GM12878 (cell line): ENCODE measurements at regions not wholly inside any gene's neighbourhood (a gene's known extent, or its start where the extent isn't known, plus 50 kb on each side); places are given as distances from the start of the nearest gene placed in this dataset.
A peak's percentile ranks its signal among the peaks of the same experiment; 100 is the strongest.

Source experiments
- ATAC-seq: fragments of 200-7000 bp; cut with Tn5 transposase; 3 replicates; pipeline ENCODE4 v1.9.1; 2020; ENCODE audit warnings: mild to moderate bottlenecking, moderate library complexity
- BruUV-seq: library from RNA; stranded (reverse); fragments of 400-500 nt; replicated peaks from 2 replicates; lab custom pipeline; 2021; lab: Mats Ljungman, UMichigan
- CTCF ChIA-PET: fragments of 300-600 bp; sonication (Branson Sonifier 250); formaldehyde crosslinking; extraction: SDS; loops from one replicate; lab custom pipeline; 2021; ENCODE audit warnings: inconsistent platforms; lab: Yijun Ruan, JAX
- POLR2A ChIA-PET: fragments of 350-600 bp; formaldehyde crosslinking; extraction: SDS; loops from one replicate; lab custom pipeline; 2021; ENCODE audit warnings: inconsistent platforms; lab: Charles Lee
- RAD21 ChIA-PET: fragments of 300-600 bp; sonication (Branson Sonifier 250); formaldehyde crosslinking; loops from one replicate; lab custom pipeline; 2023; ENCODE audit warnings: antibody characterized with exemption; ENCODE audit not compliant: unreplicated experiment; lab: Charles Lee
- SMC1A ChIA-PET: fragments of 300-600 bp; sonication (Branson Sonifier 250); formaldehyde crosslinking; loops from one replicate; lab custom pipeline; 2023; ENCODE audit not compliant: unreplicated experiment, uncharacterized antibody; lab: Charles Lee
- DNase-seq: peaks from one replicate; pipeline ENCODE4 v3.0.0-alpha.2; 2011; ENCODE audit warnings: low read depth, low spot score
- FAIRE-seq: peaks from 3 replicates; lab custom pipeline; 2011; peaks lifted over from hg19 to GRCh38; lab: Jason Lieb, UNC
- H2AFZ ChIP-seq: 2 replicates; pipeline ENCODE4 v1.6.0; 2011; ENCODE audit warnings: low read depth, low read length, control low read depth; ENCODE audit not compliant: control insufficient read depth
- H3K27ac ChIP-seq: 2 replicates; pipeline ENCODE4 v1.5.1; 2011; ENCODE audit warnings: control low read depth; ENCODE audit not compliant: control insufficient read depth, insufficient read depth
- H3K27me3 ChIP-seq, 2 experiments: replicated peaks in 1 of 2; 2 replicates each; pipeline versions ENCODE4 v1.6.0 to v1.6.1; 2011; ENCODE audit warnings: low read length in 1 of 2; ENCODE audit not compliant: control insufficient read depth in 2 of 2, insufficient read depth in 2 of 2
- H3K36me3 ChIP-seq, 2 experiments: 2 replicates each; pipeline ENCODE4 v1.5.1; 2011; ENCODE audit warnings: low read length in 1 of 2; ENCODE audit not compliant: control insufficient read depth in 2 of 2, insufficient read depth in 2 of 2
- H3K4me1 ChIP-seq: 2 replicates; pipeline ENCODE4 v1.6.1; 2011; ENCODE audit warnings: mild to moderate bottlenecking, low read length, moderate library complexity, mixed read lengths; ENCODE audit not compliant: control insufficient read depth, insufficient read depth
- H3K4me2 ChIP-seq: 2 replicates; pipeline ENCODE4 v1.6.0; 2011; ENCODE audit warnings: control low read depth; ENCODE audit not compliant: control insufficient read depth, insufficient read depth
- H3K4me3 ChIP-seq: fragments of 200-600 bp; sonication (generic); 2 replicates; pipeline ENCODE4 v1.5.1; 2016
- H3K79me2 ChIP-seq: 2 replicates; pipeline ENCODE4 v1.6.0; 2011; ENCODE audit warnings: low read length; ENCODE audit not compliant: control insufficient read depth, insufficient read depth
- H3K9ac ChIP-seq: 2 replicates; pipeline ENCODE4 v1.8.0; 2011; ENCODE audit warnings: low read length, control low read depth, mixed read lengths; ENCODE audit not compliant: control insufficient read depth, insufficient read depth
- H3K9me3 ChIP-seq: replicated peaks from 3 replicates; pipeline ENCODE4 v1.5.1; 2011; ENCODE audit warnings: mild to moderate bottlenecking, low read length; ENCODE audit not compliant: control insufficient read depth, insufficient read depth
- H4K20me1 ChIP-seq: 2 replicates; pipeline ENCODE4 v1.6.0; 2011; ENCODE audit not compliant: control insufficient read depth, insufficient read depth
- EED ChIP-seq: sonication (generic); IDR thresholded peaks from 2 replicates; pipeline ENCODE4 v1.6.1; 2016; ENCODE audit warnings: antibody characterized with exemption, low read depth
- FOXM1 ChIP-seq: IDR thresholded peaks from 2 replicates; pipeline ENCODE4 v1.6.1; 2012; ENCODE audit warnings: low read depth, mild to moderate bottlenecking, inconsistent platforms, low read length, moderate library complexity
- GABPA ChIP-seq: IDR thresholded peaks from 2 replicates; pipeline ENCODE4 v1.6.1; 2014; ENCODE audit warnings: antibody characterized with exemption, low read depth, mild to moderate bottlenecking, inconsistent platforms
- NFYB ChIP-seq: IDR thresholded peaks from 2 replicates; pipeline ENCODE4 v1.6.1; 2011; ENCODE audit warnings: low read depth, mild to moderate bottlenecking, low read length, improper control_type of control experiment, moderate library complexity; ENCODE audit not compliant: insufficient read depth
- PAX8 ChIP-seq: fragments of 450-650 bp; IDR thresholded peaks from 2 replicates; pipeline ENCODE4 v1.6.1; 2017; ENCODE audit warnings: mild to moderate bottlenecking, moderate library complexity
- YY1 ChIP-seq: IDR thresholded peaks from 2 replicates; pipeline ENCODE4 v1.6.1; 2011; ENCODE audit warnings: low read depth, mild to moderate bottlenecking, low read length
- ZNF207 ChIP-seq: fragments of 450-650 bp; IDR thresholded peaks from 2 replicates; pipeline ENCODE4 v1.6.1; 2014; ENCODE audit warnings: antibody characterized with exemption, mild to moderate bottlenecking, borderline replicate concordance
- WGBS: methylation state at CpG from one replicate; pipeline ENCODE4 v1.1.6; 2016; ENCODE audit warnings: low lambda C conversion rate; ENCODE audit not compliant: insufficient replicate concordance, insufficient coverage; ENCODE audit errors: missing lambda C conversion rate; 5-methylcytosine and 5-hydroxymethylcytosine counted together
- in situ Hi-C: fragments of 300-500 bp; cut with MboI; formaldehyde crosslinking; loops from 9 replicates; pipeline ENCODE4 v1.14.3; 2018; ENCODE audit warnings: mixed read lengths
- intact Hi-C: fragments of 100-400 bp; cut with micrococcal nuclease; formaldehyde crosslinking; loops from one replicate; pipeline ENCODE4 v1.14.2; 2022; ENCODE audit not compliant: unreplicated experiment
- TF ChIP-seq, protein P1 (sequence below): fragments of 450-650 bp; IDR thresholded peaks from 2 replicates; pipeline ENCODE4 v1.6.1; 2017; ENCODE audit warnings: mild to moderate bottlenecking, moderate library complexity
- TF ChIP-seq, protein P2 (sequence below): IDR thresholded peaks from 2 replicates; pipeline ENCODE4 v1.6.1; 2012; ENCODE audit warnings: low read length, inconsistent platforms
- TF ChIP-seq, protein P3 (sequence below): fragments of 450-650 bp; IDR thresholded peaks from 2 replicates; pipeline ENCODE4 v1.6.1; 2016; ENCODE audit warnings: mild to moderate bottlenecking, moderate library complexity, borderline replicate concordance
- TF ChIP-seq, protein P4 (sequence below), 3 experiments: IDR thresholded peaks in 2 of 3; conservative IDR thresholded peaks in 1 of 3; 2 replicates each; pipeline ENCODE4 v1.5.1; 2011; ENCODE audit warnings: low read depth in 3 of 3, low read length in 3 of 3, mild to moderate bottlenecking in 3 of 3, control low read depth in 2 of 3, moderate library complexity in 2 of 3, inconsistent platforms in 1 of 3, mixed read lengths in 1 of 3; ENCODE audit not compliant: control insufficient read depth in 2 of 3, insufficient read depth in 1 of 3; ENCODE audit errors: extremely low read depth in 1 of 3

DNA sequence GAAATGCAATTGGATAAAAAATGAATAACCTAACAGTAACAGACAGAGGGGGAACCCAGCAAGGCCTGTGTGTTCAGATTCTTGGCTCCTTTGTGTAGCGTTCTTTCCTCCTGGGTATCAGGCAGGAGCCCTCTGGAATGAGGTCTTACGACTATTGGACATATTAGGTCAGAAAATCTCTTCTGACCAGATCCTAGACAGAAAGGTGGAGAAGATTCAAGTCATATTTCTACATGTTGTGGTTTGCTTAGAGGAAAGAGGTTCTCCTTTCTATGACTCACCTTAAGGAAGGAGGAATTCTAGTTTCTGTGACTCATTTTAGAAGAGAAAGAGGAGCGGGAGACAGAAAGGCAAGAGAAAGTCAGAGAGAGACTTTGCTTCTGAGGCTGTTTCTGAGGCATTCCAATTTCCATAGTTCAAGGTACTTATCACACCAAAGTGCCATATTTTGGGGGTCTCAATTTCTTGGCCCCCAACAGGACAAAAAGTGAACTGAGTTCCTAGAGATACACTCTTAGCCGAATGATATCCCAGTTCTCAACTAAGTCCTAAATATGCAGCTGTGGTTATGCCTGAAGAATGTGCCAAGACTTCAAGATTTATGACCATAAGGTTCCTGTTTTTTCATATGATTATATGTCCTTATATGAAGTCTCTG is 618.6 kb downstream of the ZEB2 start:
- peak; percentile 22 for ATAC-seq
- peak; percentile 38 for FAIRE-seq
- ChIA-PET CTCF (no interaction called here), POLR2A (no interaction called here), SMC1A (no interaction called here), RAD21 (no interaction called here)
- Histone ChIP-seq H3K9ac (no peak overlapping the region), H3K4me3 (no peak overlapping the region), H3K4me2 (peak overlapping the region; percentile 22; the same call in 1 of the 2 replicates), H4K20me1 (no peaks in the 10 kb centered on the region), H3K27ac (no peak overlapping the region), H3K4me1 (no peaks in the 10 kb centered on the region), H3K79me2 (no peaks in the 10 kb centered on the region), H3K27me3 (no peaks in the 10 kb centered on the region), H3K9me3 (no peaks in the 10 kb centered on the region), H3K36me3 (no peaks in the 10 kb centered on the region), H2AFZ (no peak overlapping the region)
- DNase-seq: no peak
- no TSS peak for BruUV-seq
- WGBS: 58% methylated on average over 4 of the region's 4 CpGs
- intact Hi-C loops: no loop called here
- in situ Hi-C loops: no loop called here
- TF ChIP-seq YY1: no peak
- TF ChIP-seq, protein P1, sequence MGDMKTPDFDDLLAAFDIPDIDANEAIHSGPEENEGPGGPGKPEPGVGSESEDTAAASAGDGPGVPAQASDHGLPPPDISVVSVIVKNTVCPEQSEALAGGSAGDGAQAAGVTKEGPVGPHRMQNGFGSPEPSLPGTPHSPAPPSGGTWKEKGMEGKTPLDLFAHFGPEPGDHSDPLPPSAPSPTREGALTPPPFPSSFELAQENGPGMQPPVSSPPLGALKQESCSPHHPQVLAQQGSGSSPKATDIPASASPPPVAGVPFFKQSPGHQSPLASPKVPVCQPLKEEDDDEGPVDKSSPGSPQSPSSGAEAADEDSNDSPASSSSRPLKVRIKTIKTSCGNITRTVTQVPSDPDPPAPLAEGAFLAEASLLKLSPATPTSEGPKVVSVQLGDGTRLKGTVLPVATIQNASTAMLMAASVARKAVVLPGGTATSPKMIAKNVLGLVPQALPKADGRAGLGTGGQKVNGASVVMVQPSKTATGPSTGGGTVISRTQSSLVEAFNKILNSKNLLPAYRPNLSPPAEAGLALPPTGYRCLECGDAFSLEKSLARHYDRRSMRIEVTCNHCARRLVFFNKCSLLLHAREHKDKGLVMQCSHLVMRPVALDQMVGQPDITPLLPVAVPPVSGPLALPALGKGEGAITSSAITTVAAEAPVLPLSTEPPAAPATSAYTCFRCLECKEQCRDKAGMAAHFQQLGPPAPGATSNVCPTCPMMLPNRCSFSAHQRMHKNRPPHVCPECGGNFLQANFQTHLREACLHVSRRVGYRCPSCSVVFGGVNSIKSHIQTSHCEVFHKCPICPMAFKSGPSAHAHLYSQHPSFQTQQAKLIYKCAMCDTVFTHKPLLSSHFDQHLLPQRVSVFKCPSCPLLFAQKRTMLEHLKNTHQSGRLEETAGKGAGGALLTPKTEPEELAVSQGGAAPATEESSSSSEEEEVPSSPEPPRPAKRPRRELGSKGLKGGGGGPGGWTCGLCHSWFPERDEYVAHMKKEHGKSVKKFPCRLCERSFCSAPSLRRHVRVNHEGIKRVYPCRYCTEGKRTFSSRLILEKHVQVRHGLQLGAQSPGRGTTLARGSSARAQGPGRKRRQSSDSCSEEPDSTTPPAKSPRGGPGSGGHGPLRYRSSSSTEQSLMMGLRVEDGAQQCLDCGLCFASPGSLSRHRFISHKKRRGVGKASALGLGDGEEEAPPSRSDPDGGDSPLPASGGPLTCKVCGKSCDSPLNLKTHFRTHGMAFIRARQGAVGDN: no peak
- TF ChIP-seq, protein P2, sequence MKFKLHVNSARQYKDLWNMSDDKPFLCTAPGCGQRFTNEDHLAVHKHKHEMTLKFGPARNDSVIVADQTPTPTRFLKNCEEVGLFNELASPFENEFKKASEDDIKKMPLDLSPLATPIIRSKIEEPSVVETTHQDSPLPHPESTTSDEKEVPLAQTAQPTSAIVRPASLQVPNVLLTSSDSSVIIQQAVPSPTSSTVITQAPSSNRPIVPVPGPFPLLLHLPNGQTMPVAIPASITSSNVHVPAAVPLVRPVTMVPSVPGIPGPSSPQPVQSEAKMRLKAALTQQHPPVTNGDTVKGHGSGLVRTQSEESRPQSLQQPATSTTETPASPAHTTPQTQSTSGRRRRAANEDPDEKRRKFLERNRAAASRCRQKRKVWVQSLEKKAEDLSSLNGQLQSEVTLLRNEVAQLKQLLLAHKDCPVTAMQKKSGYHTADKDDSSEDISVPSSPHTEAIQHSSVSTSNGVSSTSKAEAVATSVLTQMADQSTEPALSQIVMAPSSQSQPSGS: peak; percentile 66; the same call in 1 of the 2 replicates
- peak; percentile 60 for TF ChIP-seq EED
- no peak for TF ChIP-seq PAX8
- TF ChIP-seq FOXM1: peak; percentile 51; the same call in 1 of the 2 replicates
- TF ChIP-seq, protein P3, sequence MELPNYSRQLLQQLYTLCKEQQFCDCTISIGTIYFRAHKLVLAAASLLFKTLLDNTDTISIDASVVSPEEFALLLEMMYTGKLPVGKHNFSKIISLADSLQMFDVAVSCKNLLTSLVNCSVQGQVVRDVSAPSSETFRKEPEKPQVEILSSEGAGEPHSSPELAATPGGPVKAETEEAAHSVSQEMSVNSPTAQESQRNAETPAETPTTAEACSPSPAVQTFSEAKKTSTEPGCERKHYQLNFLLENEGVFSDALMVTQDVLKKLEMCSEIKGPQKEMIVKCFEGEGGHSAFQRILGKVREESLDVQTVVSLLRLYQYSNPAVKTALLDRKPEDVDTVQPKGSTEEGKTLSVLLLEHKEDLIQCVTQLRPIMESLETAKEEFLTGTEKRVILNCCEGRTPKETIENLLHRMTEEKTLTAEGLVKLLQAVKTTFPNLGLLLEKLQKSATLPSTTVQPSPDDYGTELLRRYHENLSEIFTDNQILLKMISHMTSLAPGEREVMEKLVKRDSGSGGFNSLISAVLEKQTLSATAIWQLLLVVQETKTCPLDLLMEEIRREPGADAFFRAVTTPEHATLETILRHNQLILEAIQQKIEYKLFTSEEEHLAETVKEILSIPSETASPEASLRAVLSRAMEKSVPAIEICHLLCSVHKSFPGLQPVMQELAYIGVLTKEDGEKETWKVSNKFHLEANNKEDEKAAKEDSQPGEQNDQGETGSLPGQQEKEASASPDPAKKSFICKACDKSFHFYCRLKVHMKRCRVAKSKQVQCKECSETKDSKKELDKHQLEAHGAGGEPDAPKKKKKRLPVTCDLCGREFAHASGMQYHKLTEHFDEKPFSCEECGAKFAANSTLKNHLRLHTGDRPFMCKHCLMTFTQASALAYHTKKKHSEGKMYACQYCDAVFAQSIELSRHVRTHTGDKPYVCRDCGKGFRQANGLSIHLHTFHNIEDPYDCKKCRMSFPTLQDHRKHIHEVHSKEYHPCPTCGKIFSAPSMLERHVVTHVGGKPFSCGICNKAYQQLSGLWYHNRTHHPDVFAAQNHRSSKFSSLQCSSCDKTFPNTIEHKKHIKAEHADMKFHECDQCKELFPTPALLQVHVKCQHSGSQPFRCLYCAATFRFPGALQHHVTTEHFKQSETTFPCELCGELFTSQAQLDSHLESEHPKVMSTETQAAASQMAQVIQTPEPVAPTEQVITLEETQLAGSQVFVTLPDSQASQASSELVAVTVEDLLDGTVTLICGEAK: no peak
- no peak for TF ChIP-seq NFYB
- TF ChIP-seq, protein P4, sequence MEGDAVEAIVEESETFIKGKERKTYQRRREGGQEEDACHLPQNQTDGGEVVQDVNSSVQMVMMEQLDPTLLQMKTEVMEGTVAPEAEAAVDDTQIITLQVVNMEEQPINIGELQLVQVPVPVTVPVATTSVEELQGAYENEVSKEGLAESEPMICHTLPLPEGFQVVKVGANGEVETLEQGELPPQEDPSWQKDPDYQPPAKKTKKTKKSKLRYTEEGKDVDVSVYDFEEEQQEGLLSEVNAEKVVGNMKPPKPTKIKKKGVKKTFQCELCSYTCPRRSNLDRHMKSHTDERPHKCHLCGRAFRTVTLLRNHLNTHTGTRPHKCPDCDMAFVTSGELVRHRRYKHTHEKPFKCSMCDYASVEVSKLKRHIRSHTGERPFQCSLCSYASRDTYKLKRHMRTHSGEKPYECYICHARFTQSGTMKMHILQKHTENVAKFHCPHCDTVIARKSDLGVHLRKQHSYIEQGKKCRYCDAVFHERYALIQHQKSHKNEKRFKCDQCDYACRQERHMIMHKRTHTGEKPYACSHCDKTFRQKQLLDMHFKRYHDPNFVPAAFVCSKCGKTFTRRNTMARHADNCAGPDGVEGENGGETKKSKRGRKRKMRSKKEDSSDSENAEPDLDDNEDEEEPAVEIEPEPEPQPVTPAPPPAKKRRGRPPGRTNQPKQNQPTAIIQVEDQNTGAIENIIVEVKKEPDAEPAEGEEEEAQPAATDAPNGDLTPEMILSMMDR (IDR thresholded peaks at IDR 0.05 in 2 of 3, conservative IDR thresholded peaks at IDR 0.05 in 1 of 3; ENCODE audit: control insufficient read depth in 2 of 3, extremely low read depth in 1 of 3, insufficient read depth in 1 of 3, low read depth in 3 of 3, low read length in 3 of 3): no peak
- TF ChIP-seq GABPA: no peak
- no peak for TF ChIP-seq ZNF207
